GM12874 (cell line): ENCODE measurements at regions not wholly inside any gene's neighbourhood (a gene's known extent, or its start where the extent isn't known, plus 50 kb on each side); places are given as distances from the start of the nearest gene placed in this dataset.

Experiments used
- CTCF ChIP-seq: IDR thresholded peaks from 2 replicates; pipeline ENCODE4 v1.5.1; 2011; ENCODE audit warnings: low read depth, mild to moderate bottlenecking, control low read depth, low read length, moderate library complexity; ENCODE audit not compliant: insufficient read depth

- TF ChIP-seq CTCF: no peak
Measured at GRCh38 chr13:80428349-80429096, 87.6 kb upstream of the SPRY2 start.

- no peak for TF ChIP-seq CTCF
Measured at GRCh38 chr13:80419416-80419815, 78.5 kb upstream of the SPRY2 start.

- no peak for TF ChIP-seq CTCF
Measured at GRCh38 chr13:80413611-80414010, 72.7 kb upstream of the SPRY2 start.

GRCh38 chr13:80408270-80408669, 67.3 kb upstream of the SPRY2 start:
- TF ChIP-seq CTCF: peak; percentile 21; the same call in 1 of the 2 replicates

- TF ChIP-seq CTCF: no peak
Measured at GRCh38 chr13:80400865-80401426, 60.0 kb upstream of the SPRY2 start.

- no peak for TF ChIP-seq CTCF
Measured at GRCh38 chr13:80400164-80400864, 59.4 kb upstream of the SPRY2 start.

- TF ChIP-seq CTCF: no peak
Measured at GRCh38 chr13:80399340-80400163, 58.6 kb upstream of the SPRY2 start.
